ENCODE measurements at regions not wholly inside any gene's neighbourhood (a gene's known extent, or its start where the extent isn't known, plus 50 kb on each side); places are given as distances from the start of the nearest gene placed in this dataset.

- no peak for TF ChIP-seq ATOH8 (CRISPR knock-in tag; IDR thresholded peaks at IDR 0.05; ENCODE audit: low read depth)
- no peak for TF ChIP-seq NR3C1 (IDR thresholded peaks at IDR 0.05)
- no peak for TF ChIP-seq ZC3H11A (IDR thresholded peaks at IDR 0.05)
- no peak for TF ChIP-seq HMGXB4 (CRISPR knock-in tag; IDR thresholded peaks at IDR 0.05; ENCODE audit: borderline replicate concordance)
Measured at GRCh38 chr10:61183967-61184366, 240.0 kb upstream of the RHOBTB1 start (continued).

- WGBS (ENCODE audit: missing lambda C conversion rate) = 65% methylated on average over 3 of the region's 3 CpGs
- POLR2A ChIA-PET = no interaction called here
Measured at GRCh38 chr10:61181832-61182231, 237.8 kb upstream of the RHOBTB1 start.

GRCh38 chr10:61179771-61180170 lies 235.8 kb upstream of the RHOBTB1 start:
- ATAC-seq (no peak), DNase-seq (ENCODE audit: low read depth in 1 of 2, low spot score in 1 of 2) (no peak), FAIRE-seq (no peak)
- Histone ChIP-seq H3K27ac (no peak overlapping the region), H3K4me1 (no peaks in the 10 kb centered on the region), H3K4me3 (no peak overlapping the region), H3K9me3 (no peaks in the 10 kb centered on the region), H3K4me2 (no peak overlapping the region)
- TF ChIP-seq ZFP36 (IDR thresholded peaks at IDR 0.05; ENCODE audit: borderline replicate concordance, partially characterized antibody) (no peak), CBX2 (IDR thresholded peaks at IDR 0.05; ENCODE audit: borderline replicate concordance, low read depth) (no peak), RARB (CRISPR knock-in tag; IDR thresholded peaks at IDR 0.05) (no peak), GATA3 (IDR thresholded peaks at IDR 0.05; ENCODE audit: borderline replicate concordance) (no peak), E2F6 (IDR thresholded peaks at IDR 0.05; ENCODE audit: borderline replicate concordance, low read depth) (no peak)
- ChIA-PET POLR2A (no interaction called here), CTCF (no interaction called here)
- WGBS (ENCODE audit: missing lambda C conversion rate) = 45% methylated on average over 3 of the region's 3 CpGs

More at GRCh38 chr10:61181832-61182231, 237.8 kb upstream of the RHOBTB1 start:
- Histone ChIP-seq H3K4me1 (no peaks in the 10 kb centered on the region), H3K9me3 (no peaks in the 10 kb centered on the region), H3K4me3 (no peak overlapping the region), H3K4me2 (no peak overlapping the region), H3K27ac (no peak overlapping the region)
- no peak for TF ChIP-seq EP300 (IDR thresholded peaks at IDR 0.05)
- TF ChIP-seq BHLHE40 (IDR thresholded peaks at IDR 0.05; ENCODE audit: low read depth, low read length) = no peak
- no peak for TF ChIP-seq CTCF (IDR thresholded peaks at IDR 0.05)
- no peak for TF ChIP-seq NPAS2 (CRISPR knock-in tag; IDR thresholded peaks at IDR 0.05; ENCODE audit: borderline replicate concordance)
- TF ChIP-seq ZSCAN20 (CRISPR knock-in tag; IDR thresholded peaks at IDR 0.05) = no peak
- TF ChIP-seq CBX8 (IDR thresholded peaks at IDR 0.05) = no peak
- no peak for TF ChIP-seq TFCP2L1 (CRISPR knock-in tag; IDR thresholded peaks at IDR 0.05)
- no peak for TF ChIP-seq ZFP36 (IDR thresholded peaks at IDR 0.05; ENCODE audit: borderline replicate concordance, partially characterized antibody)
- no peak for TF ChIP-seq FOSL2 (IDR thresholded peaks at IDR 0.05)
- TF ChIP-seq FOSL2 (CRISPR knock-in tag; IDR thresholded peaks at IDR 0.05) = no peak
- FAIRE-seq (no peak), DNase-seq (ENCODE audit: low read depth in 1 of 2, low spot score in 1 of 2) (no peak), ATAC-seq (no peak)
- CTCF ChIA-PET = no interaction called here

- 70% methylated on average over 3 of the region's 3 CpGs for WGBS (ENCODE audit: missing lambda C conversion rate)
Measured at GRCh38 chr10:61176424-61176823, 232.4 kb upstream of the RHOBTB1 start.

More at GRCh38 chr10:61176424-61176823, 232.4 kb upstream of the RHOBTB1 start:
- Histone ChIP-seq H3K4me1 (no peaks in the 10 kb centered on the region), H3K27ac (no peak overlapping the region), H3K4me2 (no peak overlapping the region), H3K4me3 (no peak overlapping the region), H3K9me3 (no peaks in the 10 kb centered on the region)
- TF ChIP-seq HES2 (IDR thresholded peaks at IDR 0.05) = no peak
- TF ChIP-seq HOXB5 (CRISPR knock-in tag; IDR thresholded peaks at IDR 0.05) = no peak
- no peak for TF ChIP-seq NFE2L2 (conservative IDR thresholded peaks at IDR 0.05; ENCODE audit: low read length)
- no peak for TF ChIP-seq ESRRA (IDR thresholded peaks at IDR 0.05; ENCODE audit: borderline replicate concordance, low read length)
- no peak for TF ChIP-seq HDAC2 (IDR thresholded peaks at IDR 0.05)
- TF ChIP-seq ZC3H11A (IDR thresholded peaks at IDR 0.05) = no peak
- no peak for TF ChIP-seq CHD2 (IDR thresholded peaks at IDR 0.05; ENCODE audit: low read length, partially characterized antibody)
- TF ChIP-seq POLR2AphosphoS2 (conservative IDR thresholded peaks at IDR 0.05; ENCODE audit: low read length) = no peak
- no peak for TF ChIP-seq SMC3 (IDR thresholded peaks at IDR 0.05)
- TF ChIP-seq EP300 (IDR thresholded peaks at IDR 0.05) = no peak
- ATAC-seq = no peak
- ChIA-PET POLR2A (no interaction called here), CTCF (interaction anchor here (1.0 to 1.3 kb wide), 3 partner anchors 15 to 36 kb away, joined by 3 to 5 read pairs (median 3); no protein-coding TSS in a partner anchor)
- FAIRE-seq = no peak
- DNase-seq (ENCODE audit: low read depth in 1 of 2, low spot score in 1 of 2) = no peak

All from A549 (cell line).